HG03095 (cell line): ENCODE measurements at regions not wholly inside any gene's neighbourhood (a gene's known extent, or its start where the extent isn't known, plus 50 kb on each side); places are given as distances from the start of the nearest gene placed in this dataset.

Experiments
- ATAC-seq: cut with Tn5 transposase; IDR thresholded peaks from one replicate; pipeline ENCODE4 v1.9.1; 2021; ENCODE audit warnings: moderate library complexity; ENCODE audit not compliant: unreplicated experiment

DNA sequence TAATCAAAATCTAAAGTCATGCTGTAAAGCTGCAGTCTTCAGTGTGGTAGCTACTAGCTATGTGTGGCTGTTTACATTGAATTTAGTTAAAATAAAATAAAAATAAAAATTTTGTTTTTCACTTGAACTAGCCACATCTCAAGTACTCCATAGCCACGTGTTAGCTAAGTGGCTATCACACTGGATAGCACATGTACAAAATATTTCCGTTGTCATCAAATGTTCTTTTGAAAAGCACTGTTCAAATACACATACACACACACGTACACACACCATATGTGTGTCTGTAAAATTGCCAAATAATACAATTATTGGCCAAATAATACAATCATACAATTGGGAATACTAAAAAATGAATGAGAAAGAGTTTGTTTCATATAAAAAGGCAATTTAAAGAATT lies 778.2 kb upstream of the FLRT2 start:
- no peak for ATAC-seq

GRCh38 chr14:84760489-84761126 lies 769.3 kb upstream of the FLRT2 start:
- ATAC-seq: no peak

- ATAC-seq: no peak
These were observed 762.5 kb upstream of the FLRT2 start for GRCh38 chr14:84767434-84767833.

- no peak for ATAC-seq
These were observed 759.9 kb upstream of the FLRT2 start for GRCh38 chr14:84770030-84770429.

GRCh38 chr14:84777356-84777755 lies 752.6 kb upstream of the FLRT2 start:
- ATAC-seq: no peak

DNA sequence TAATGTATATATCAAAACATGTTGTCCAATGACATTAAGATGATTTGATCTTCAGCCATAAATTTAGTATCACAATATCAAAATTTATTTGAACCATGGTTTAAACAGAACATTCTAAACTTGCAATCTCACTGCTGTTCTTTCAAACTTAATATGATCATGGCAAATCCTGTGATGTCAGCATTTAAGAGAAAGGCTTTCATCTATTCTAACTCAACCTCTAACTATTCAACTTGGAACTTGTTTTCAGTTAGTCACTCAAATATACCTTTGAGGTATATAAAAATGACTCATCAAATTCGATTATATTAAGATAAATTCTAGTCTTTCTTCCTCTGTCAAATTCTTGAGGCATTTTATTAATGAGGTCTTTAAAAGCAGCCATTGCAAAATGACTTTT lies 747.0 kb upstream of the FLRT2 start:
- ATAC-seq: no peak

DNA sequence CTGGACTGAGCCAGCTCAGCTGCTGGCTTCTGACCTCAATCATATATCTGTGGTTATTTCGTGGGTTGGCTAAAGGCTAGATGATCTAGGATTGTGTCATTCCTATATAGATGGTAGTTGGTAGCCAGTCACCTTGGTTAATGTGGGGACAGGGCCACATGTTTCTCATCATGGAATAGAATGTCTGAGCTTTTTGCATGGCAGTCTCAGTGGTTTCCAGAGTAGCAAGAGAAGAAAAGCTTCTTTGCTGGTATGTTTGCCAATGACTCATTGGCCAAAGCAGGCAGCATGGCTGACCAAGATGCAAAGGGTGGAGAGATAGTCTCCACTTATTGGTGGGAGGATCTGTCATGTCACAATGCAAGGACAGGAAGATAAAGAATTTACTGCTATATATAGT lies 746.4 kb upstream of the FLRT2 start:
- no peak for ATAC-seq

- no peak for ATAC-seq
These were observed 743.9 kb upstream of the FLRT2 start for GRCh38 chr14:84785996-84786395.

GRCh38 chr14:84789012-84789411 lies 740.9 kb upstream of the FLRT2 start:
- no peak for ATAC-seq

DNA sequence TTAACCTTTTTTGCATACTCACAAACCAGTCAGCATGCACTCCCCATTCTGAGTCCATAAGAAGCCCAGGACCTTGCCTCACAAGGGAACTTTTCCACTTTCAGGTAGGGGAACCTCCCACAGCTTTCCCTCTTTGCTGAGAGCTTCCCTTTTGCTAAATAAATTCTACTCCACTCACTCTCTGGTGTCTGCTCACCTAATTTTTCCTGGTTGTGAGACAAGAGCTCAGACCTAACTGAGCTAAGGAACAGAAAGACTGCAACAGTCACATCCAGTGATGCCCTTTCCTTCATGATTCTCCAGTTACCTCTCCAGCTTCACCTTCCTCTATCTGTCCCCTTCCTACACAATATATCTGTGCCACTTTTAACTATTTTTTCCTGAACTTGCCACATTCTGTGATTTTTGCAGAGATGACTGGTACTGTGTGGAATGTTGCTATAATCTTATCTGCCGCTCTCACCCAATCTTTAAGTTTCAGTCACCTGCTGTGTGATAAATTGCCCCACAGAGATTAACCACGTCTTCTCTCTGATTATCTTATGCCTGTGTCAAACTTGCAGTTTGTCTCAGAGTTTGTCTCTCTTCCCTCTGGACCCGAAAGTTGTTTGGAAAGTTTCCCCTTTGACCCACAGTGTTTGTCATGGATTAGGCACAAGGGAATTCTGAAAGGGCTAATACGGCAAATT lies 737.1 kb upstream of the FLRT2 start:
- ATAC-seq: no peak

GRCh38 chr14:84797326-84797725 lies 732.6 kb upstream of the FLRT2 start:
- ATAC-seq: no peak

DNA sequence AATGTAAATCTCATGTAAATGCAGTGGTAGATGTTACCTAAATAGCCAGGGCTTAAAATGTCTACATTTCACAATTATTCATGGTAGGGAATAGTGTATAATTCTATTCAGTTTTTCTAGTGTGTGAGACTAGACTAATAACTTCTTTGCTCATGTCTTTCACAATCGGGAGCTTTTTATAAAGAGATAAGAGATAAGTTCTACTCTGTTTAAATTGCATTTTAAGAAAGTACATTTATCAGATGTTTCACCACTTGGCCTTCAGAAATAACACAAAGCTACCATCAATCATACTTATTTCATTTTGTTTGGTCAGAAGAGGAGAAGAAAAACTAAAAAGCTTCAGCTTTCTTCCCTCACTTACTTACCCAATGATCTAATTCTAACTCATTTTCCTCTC lies 725.5 kb upstream of the FLRT2 start:
- ATAC-seq: no peak

- ATAC-seq: no peak
These were observed 725.0 kb upstream of the FLRT2 start for GRCh38 chr14:84804895-84805294.

GRCh38 chr14:84806181-84806580 lies 723.8 kb upstream of the FLRT2 start:
- ATAC-seq: no peak

DNA sequence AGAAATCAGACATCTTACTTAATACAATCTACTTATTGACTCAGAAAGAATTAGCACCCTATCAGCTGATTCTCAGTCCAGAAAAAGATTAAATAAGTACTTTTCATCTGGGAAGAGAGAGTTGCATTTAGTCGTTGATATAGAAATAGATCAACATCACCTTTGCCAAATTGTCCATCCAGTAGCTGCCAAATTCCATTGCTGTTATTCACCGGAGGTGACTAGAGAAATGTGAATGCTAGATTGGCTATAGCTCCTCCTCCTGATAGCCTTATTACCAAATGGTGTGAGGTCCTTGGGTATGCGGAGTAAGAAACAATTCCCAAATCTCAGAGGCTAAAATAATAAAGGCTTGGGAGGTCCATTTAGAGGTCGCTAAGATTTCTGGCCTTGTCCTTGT lies 723.3 kb upstream of the FLRT2 start:
- ATAC-seq: no peak

DNA sequence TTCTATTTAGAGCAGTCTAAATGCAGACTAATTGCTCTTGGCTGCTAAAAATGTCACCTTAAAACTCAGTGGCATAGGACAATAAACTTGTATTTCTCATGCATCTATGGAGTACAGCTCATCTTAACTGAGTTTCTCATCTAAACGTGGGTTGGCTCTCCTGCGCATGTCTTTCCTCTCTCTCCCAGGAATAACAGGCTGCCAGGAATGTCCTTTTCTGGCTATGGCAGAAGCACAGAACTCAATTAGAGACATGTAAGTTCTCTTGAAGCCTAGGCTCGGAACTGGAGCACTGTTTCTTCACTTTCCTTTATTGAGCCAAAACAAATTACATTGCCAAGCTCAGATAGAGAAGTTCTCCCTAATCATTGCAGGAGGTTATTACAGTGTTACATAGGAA lies 722.3 kb upstream of the FLRT2 start:
- ATAC-seq: no peak

DNA sequence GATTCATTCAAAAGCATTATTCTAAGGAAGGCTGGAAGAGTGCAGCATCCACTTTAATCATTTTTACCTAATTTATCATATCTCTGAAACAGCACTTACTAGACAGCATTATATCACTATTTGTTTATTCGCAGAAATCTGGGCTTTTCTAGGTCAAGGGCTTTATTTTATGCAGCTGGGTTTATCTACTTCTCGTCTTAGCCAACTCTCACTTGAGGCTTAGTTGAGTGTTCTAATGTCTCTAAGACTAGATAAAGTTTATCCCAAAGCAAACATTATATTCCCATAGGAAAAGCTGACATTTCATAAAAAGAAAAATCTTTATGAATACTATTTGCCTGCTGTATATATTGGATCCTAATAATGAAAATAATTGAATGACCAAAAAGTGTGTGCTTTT lies 720.8 kb upstream of the FLRT2 start:
- ATAC-seq: no peak

DNA sequence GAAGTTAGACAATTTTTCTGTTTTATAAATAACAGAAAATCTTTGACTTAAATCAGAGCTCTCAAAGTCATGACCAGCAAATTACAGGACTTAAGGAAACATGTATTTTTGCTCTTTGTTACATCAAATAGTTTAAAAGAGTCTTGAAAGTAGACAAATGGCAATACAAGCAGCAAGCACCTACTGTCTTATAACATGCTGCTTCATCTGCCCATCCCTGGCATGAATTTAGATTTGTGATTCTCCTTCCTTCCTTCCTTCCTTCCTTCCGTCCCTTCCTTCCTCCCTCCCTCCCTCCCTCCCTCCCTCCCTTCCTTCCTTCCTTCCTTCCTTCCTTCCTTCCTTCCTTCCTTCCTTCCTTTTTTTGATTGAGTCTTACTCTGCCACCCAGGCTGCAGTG lies 715.6 kb upstream of the FLRT2 start:
- ATAC-seq: no peak

GRCh38 chr14:84819528-84819927 lies 710.4 kb upstream of the FLRT2 start:
- no peak for ATAC-seq

GRCh38 chr14:84825481-84826251 lies 704.3 kb upstream of the FLRT2 start:
- no peak for ATAC-seq

- ATAC-seq: no peak
These were observed 703.6 kb upstream of the FLRT2 start for GRCh38 chr14:84826294-84826693.

- no peak for ATAC-seq
These were observed 679.3 kb upstream of the FLRT2 start for GRCh38 chr14:84850595-84850994.
